MM.1S (cell line): ENCODE measurements at regions not wholly inside any gene's neighbourhood (a gene's known extent, or its start where the extent isn't known, plus 50 kb on each side); places are given as distances from the start of the nearest gene placed in this dataset.

Experiments
- DNase-seq: peaks from one replicate; pipeline ENCODE4 v3.0.0-alpha.2; 2015
- H2AFZ ChIP-seq: fragments of 300-600 bp; sonication (generic); 2 replicates; pipeline ENCODE4 v1.6.0; 2016; ENCODE audit warnings: antibody characterized with exemption, low read length
- H3F3A ChIP-seq: fragments of 300-600 bp; sonication (generic); 2 replicates; pipeline ENCODE4 v1.6.1; 2016; ENCODE audit warnings: mild to moderate bottlenecking, antibody characterized with exemption, low read length, moderate library complexity, mixed read lengths; ENCODE audit not compliant: insufficient read depth
- H3K27ac ChIP-seq: fragments of 300-600 bp; sonication (generic); 2 replicates; pipeline ENCODE4 v1.5.1; 2016; ENCODE audit warnings: mild to moderate bottlenecking, low read length
- H3K27me3 ChIP-seq: fragments of 300-600 bp; sonication (generic); replicated peaks from 2 replicates; pipeline ENCODE4 v1.6.0; 2016; ENCODE audit warnings: low read length; ENCODE audit not compliant: insufficient read depth
- H3K36me3 ChIP-seq: fragments of 300-600 bp; sonication (generic); replicated peaks from 2 replicates; pipeline ENCODE4 v1.6.1; 2016; ENCODE audit warnings: mild to moderate bottlenecking, low read length, mixed read lengths; ENCODE audit not compliant: insufficient read depth
- H3K4me1 ChIP-seq: fragments of 300-600 bp; sonication (generic); 2 replicates; pipeline ENCODE4 v1.6.1; 2016; ENCODE audit warnings: low read length, mixed read lengths
- H3K4me2 ChIP-seq: fragments of 300-600 bp; sonication (generic); 2 replicates; pipeline ENCODE4 v1.6.0; 2016; ENCODE audit warnings: low read depth, low read length
- H3K4me3 ChIP-seq: fragments of 300-600 bp; sonication (generic); 2 replicates; pipeline ENCODE4 v1.5.1; 2016; ENCODE audit warnings: low read length, mixed read lengths
- H3K79me2 ChIP-seq: fragments of 300-600 bp; sonication (generic); 2 replicates; pipeline ENCODE4 v1.6.1; 2016; ENCODE audit warnings: mixed run types, low read length, mixed read lengths
- H3K9ac ChIP-seq: fragments of 300-600 bp; sonication (generic); 2 replicates; pipeline ENCODE4 v1.6.1; 2016; ENCODE audit warnings: low read length, mixed read lengths
- H3K9me2 ChIP-seq: fragments of 300-600 bp; sonication (generic); replicated peaks from 2 replicates; pipeline ENCODE4 v1.6.1; 2016; ENCODE audit warnings: mild to moderate bottlenecking, low read length, mixed read lengths; ENCODE audit not compliant: insufficient read depth
- H3K9me3 ChIP-seq: fragments of 300-600 bp; sonication (generic); replicated peaks from 2 replicates; pipeline ENCODE4 v1.6.1; 2016; ENCODE audit warnings: mild to moderate bottlenecking, low read length, mixed read lengths; ENCODE audit not compliant: insufficient read depth
- H4K20me1 ChIP-seq: fragments of 300-600 bp; sonication (generic); 2 replicates; pipeline ENCODE4 v1.6.1; 2016; ENCODE audit warnings: mild to moderate bottlenecking, low read length, moderate library complexity, mixed read lengths; ENCODE audit not compliant: insufficient read depth
- CTCF ChIP-seq: fragments of 300-600 bp; sonication (generic); IDR thresholded peaks from 2 replicates; pipeline ENCODE4 v1.5.1; 2016; ENCODE audit warnings: antibody characterized with exemption, low read length, mixed read lengths
- EZH2 ChIP-seq: fragments of 300-600 bp; sonication (generic); optimal IDR thresholded peaks from 2 replicates; pipeline ENCODE3; 2017; ENCODE audit warnings: low read depth, mild to moderate bottlenecking, antibody characterized with exemption, low read length, mixed read lengths
- EZH2phosphoT487 ChIP-seq: fragments of 300-600 bp; sonication (generic); IDR thresholded peaks from 2 replicates; pipeline ENCODE4 v1.6.1; 2018; ENCODE audit warnings: antibody characterized with exemption, low read length

GRCh38 chr12:47422611-47423010 is 283.2 kb downstream of the RPAP3 start:
- Histone ChIP-seq H2AFZ (no peak overlapping the region), H3F3A (no peaks in the 10 kb centered on the region), H3K27ac (no peak overlapping the region), H3K36me3 (no peaks in the 10 kb centered on the region), H3K9me3 (no peaks in the 10 kb centered on the region), H3K9me2 (no peaks in the 10 kb centered on the region), H4K20me1 (no peaks in the 10 kb centered on the region), H3K27me3 (no peaks in the 10 kb centered on the region), H3K4me2 (no peak overlapping the region), H3K79me2 (no peaks in the 10 kb centered on the region), H3K9ac (no peak overlapping the region), H3K4me1 (no peaks in the 10 kb centered on the region), H3K4me3 (no peak overlapping the region)
- no peak for TF ChIP-seq EZH2phosphoT487
- no peak for TF ChIP-seq EZH2
- TF ChIP-seq CTCF, result no peak
- no peak for DNase-seq

DNA sequence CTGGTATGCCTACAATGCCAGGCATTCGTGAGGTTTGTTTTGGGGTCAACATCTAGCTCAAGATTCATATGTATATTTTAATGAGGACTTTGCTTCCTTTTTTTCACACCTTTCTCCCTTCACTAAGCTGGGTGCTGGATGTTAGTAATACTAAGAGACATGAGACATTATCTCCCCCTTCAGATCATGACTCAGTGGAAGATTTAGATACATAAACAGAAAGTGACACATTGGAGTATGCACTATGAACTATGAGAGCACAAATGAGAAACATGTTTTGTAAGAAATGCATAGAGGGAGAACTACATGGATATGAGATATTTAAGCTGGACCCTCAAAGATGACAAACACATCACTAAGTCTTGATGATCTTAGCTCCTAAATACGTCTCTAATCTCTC is 286.3 kb downstream of the RPAP3 start:
- H3K36me3 ChIP-seq, result no peaks in the 10 kb centered on the region
- no peak for TF ChIP-seq CTCF
- H3K9me2 ChIP-seq, result no peaks in the 10 kb centered on the region
- H3K4me3 ChIP-seq, result no peak overlapping the region
- no peaks in the 10 kb centered on the region for H3F3A ChIP-seq
- H3K9ac ChIP-seq, result no peak overlapping the region
- H3K27ac ChIP-seq, result no peak overlapping the region
- H3K9me3 ChIP-seq, result no peaks in the 10 kb centered on the region
- no peaks in the 10 kb centered on the region for H4K20me1 ChIP-seq
- no peak for DNase-seq
- no peak overlapping the region for H3K4me2 ChIP-seq
- no peaks in the 10 kb centered on the region for H3K27me3 ChIP-seq
- no peaks in the 10 kb centered on the region for H3K4me1 ChIP-seq
- no peaks in the 10 kb centered on the region for H3K79me2 ChIP-seq
- no peak overlapping the region for H2AFZ ChIP-seq

- Histone ChIP-seq H3K79me2 (no peaks in the 10 kb centered on the region), H3F3A (no peaks in the 10 kb centered on the region), H3K4me2 (no peak overlapping the region), H3K27ac (no peak overlapping the region), H2AFZ (no peak overlapping the region), H4K20me1 (no peaks in the 10 kb centered on the region), H3K4me1 (no peaks in the 10 kb centered on the region), H3K9me3 (no peaks in the 10 kb centered on the region), H3K36me3 (no peaks in the 10 kb centered on the region), H3K9ac (no peak overlapping the region), H3K9me2 (no peaks in the 10 kb centered on the region), H3K4me3 (no peak overlapping the region), H3K27me3 (no peaks in the 10 kb centered on the region)
- no peak for TF ChIP-seq CTCF
- no peak for TF ChIP-seq EZH2
- no peak for TF ChIP-seq EZH2phosphoT487
- no peak for DNase-seq
These were observed 287.9 kb downstream of the RPAP3 start for GRCh38 chr12:47417955-47418354.

GRCh38 chr12:47417121-47417520 is 288.7 kb downstream of the RPAP3 start:
- DNase-seq, result no peak
- Histone ChIP-seq H3K9me2 (no peaks in the 10 kb centered on the region), H3F3A (no peaks in the 10 kb centered on the region), H3K4me2 (no peak overlapping the region), H3K79me2 (no peaks in the 10 kb centered on the region), H2AFZ (no peak overlapping the region), H3K4me3 (no peak overlapping the region), H3K27ac (no peak overlapping the region), H3K9ac (no peak overlapping the region), H3K27me3 (no peaks in the 10 kb centered on the region), H3K4me1 (no peaks in the 10 kb centered on the region), H3K9me3 (no peaks in the 10 kb centered on the region), H4K20me1 (no peaks in the 10 kb centered on the region), H3K36me3 (no peaks in the 10 kb centered on the region)
- TF ChIP-seq CTCF (no peak), EZH2phosphoT487 (no peak), EZH2 (no peak)
